ENCODE measurements at regions not wholly inside any gene's neighbourhood (a gene's known extent, or its start where the extent isn't known, plus 50 kb on each side); places are given as distances from the start of the nearest gene placed in this dataset.

DNA sequence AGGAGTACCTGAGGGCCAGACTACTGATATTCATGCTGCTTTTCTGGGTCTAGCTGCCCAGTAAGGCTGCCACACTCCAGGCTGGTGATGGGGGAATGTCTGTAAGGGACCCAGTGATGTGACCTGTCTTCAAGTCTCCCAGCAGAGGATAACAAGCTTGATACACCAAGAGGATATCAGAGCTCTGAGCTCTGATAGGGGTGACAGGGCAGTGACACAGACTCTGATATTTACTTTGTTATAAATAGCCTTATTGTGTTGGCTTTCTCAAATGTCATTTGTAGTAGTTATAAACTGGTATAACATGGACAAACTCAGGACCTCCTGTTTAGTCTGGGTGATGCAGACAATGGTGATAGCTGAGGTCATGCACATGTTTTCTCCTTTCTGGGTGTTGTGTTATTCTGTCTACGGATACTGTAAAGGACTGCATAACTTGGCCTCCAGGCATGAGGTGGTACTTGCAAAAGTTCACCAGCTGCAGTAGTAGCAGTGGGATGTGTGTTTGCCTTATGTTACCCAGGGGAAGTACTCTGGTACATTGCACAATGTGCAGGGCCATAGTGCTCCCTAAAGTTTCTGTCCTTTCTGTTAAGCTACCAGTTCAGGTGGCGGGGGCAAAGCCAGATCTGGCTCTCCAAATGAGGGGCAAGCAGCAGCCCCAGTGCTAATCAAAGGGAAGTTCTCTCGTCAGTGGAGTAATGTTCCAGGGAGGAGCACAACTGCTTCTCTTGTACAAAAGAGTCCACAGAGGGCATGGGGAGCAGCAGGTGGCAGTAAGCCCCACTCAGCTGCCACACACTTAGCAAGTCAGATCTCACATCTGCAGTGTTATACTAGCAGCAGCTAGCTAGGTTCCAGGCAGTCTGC is 812.2 kb downstream of the JRKL start:
- no peak for DNase-seq

DNA sequence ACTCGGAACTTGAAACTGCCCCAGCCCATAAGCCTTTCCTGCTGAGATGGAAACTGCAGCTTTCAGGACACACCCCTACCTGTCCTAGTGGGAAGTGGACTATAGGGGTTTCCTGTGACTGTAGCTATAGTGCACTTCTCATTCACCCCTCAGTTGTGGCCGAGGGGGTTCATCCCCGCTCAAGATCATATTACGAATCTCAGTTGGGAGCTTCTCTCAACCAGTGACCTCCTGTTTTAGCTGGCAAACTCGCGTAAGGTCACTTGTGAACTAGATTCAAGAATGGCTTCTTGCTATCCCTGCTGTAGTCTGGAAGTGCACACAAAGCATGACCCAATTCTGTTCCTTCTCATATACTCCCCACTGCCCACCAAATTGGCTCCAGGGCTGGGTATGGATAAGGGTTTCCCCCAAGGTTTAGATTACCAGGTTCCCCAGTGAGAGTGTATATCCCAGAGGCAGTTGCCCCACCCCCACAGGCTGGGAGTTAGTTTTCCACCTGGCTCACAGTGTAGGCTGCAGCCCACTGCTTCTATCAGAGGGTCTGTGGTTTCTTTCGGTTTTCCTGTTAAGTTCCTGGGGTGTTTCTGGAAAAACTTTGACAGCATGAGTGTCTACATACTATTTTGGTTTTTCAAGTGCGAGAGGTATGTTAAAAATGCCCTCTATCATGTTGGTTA is 812.9 kb downstream of the JRKL start:
- DNase-seq = no peak

DNA sequence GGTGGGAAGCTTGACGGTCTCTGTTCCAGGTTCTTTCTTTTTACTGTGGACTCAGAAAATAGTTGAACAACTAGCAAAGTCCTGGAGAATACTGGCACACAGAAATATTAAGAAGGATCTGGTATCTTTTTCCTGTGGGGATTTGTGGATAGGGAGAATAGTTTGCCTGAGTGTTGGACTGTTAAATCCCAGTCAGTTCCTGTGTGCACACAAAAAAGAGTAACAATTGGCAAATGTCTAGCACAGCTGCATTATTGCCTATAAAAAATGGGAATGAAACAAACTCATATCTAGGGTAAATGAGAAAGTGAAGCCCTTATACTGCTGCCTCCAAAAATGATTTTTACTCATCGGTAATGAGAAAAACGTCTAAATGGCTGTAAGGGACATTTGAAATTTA is 828.2 kb downstream of the JRKL start:
- DNase-seq = no peak

DNA sequence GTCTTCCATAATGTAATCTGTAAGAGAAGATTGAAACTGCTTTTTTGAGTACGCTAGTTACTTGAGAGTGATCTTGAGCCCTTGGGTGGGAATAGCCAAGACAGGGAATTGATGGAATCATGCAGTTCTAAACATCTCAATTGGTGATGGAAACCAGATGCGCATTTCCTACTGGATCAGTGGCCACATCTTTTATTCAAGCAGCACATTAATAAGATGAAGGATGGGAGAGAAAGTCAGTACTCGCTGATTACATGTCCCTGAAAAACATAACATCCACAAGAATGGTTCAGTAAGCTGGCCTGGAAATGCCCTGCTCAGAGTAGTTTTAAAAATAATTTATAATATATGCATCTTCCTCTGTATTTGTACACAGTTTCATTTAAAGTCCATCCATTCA is 833.8 kb downstream of the JRKL start:
- no peak for DNase-seq

DNA sequence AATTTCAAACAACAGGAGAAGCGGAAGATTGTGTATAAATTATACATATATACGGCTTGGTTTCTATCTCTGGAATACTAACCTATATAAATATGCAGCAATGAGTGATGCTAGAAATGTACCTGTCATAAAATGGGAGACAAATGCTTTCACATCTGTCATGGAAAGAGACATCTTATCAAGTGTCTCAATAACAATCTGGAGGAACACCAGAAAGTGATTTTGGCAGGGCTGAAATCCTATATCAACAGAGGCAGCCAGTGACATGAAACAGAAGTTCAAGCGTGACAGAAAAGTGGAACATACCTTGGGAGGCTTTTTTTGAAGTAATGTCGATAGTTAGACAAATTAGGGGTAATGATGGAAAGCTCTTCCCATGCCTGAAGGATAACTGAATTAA is 834.6 kb downstream of the JRKL start:
- DNase-seq = no peak

DNA sequence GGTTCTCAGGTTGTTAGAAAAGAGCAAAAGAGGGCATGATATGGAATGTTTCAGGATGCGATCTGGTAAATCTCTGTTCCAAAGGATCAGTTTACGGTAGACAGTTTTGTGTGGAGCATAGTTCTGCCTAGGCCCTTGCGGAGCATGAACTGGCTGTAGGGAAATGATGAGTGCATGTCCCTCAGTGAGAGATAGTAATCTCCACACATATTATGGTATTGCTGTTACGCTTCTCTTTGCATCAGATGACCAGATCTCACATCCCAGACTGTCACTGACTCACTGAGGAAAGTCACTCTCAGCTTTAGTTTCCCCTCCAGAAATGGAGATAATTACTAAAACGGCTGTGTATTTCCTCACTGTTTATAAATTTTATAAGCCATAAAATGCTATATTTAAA is 836.0 kb downstream of the JRKL start:
- no peak for DNase-seq

DNA sequence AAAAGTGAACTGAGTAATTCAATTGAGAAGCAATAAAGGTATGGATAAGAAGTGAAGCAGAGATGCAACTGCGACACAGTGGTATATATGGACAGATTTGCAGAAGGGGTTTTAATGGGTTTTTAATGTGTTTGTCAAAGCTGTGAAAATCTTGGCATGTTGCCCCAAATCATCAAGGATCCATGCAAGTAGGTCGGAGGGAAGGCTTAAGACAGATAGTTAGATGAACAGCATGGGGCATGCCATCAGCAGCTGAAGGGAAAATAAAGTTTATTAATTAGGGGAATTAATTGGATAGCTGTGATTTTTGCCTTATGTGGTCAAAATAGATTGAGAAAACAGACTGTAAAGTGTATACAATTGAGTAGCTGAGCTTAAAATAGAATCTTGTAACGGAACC is 840.1 kb downstream of the JRKL start:
- no peak for DNase-seq

DNA sequence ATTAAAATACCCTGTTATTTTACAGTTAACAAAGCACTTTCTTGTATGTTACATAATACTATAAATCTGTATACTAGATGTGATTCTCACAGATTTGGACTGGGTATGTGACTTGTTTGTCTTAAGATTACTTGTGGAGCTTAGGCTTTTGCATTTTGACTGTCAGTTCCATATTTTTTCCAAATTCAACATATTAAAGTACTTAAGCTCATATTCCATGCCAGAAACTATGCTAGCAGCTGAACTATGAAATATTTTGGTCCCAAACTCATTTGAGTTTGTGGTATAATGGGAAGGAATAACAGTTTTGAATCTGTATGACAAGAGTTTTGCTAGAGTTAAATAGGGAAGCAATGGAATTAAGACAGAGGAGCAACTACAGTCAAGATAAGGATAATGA is 841.4 kb downstream of the JRKL start:
- DNase-seq = no peak

DNA sequence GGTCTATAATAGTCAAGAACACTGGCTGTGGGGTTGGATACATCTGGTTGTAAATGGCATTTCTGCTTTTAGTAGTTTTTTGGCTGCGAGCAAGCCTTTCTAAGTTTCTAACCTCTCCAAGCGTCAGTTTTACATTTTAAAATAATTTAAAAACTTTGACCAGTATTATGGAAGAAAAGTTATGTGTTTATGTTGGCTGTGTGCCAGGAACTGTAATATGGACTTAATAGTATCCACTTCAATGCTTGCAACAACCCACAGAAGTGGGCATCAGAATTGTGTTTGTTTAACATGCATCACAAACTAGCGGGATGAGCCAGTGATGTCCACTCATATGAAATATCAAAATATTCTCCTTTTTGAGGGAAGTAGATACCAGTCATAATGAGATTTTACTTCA is 844.2 kb downstream of the JRKL start:
- no peak for DNase-seq

DNA sequence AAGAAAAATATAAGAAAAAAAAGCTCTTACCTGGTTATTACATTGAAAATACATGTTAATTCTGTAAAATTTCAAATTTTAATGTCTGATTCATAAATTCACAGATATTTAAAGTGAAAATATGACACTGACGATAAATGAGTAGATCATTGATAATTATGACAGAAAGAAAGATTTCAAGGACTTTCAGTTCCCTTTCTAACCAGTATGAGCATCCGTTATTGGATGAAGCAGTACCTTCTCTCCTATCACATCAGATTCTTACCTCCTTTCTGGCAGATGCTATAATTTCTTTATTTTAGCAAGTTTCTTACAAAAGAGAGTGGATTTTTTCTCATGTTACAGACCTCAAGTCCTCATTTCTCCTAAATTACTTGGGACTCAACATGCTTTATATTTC is 847.3 kb downstream of the JRKL start:
- no peak for DNase-seq

DNA sequence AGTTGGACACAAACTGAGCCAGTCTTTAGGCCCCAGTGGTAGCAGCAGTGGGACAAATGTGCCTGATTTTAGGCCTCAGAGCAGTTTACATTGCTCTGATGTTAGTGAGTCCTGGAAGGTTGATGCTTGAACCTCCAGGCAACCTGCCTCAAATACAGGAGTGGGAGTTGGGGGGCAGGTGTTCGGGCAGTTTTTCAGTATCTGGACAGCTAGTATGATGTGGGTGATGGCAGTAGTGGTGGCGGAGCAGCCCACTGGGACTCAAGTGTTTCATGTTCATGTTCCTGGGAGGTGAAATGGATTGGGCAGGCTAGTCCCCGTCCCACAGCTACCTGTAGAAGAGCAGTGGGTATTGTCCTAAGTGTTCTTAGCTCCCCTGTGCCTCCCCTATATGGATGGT is 857.8 kb downstream of the JRKL start:
- no peak for DNase-seq

DNA sequence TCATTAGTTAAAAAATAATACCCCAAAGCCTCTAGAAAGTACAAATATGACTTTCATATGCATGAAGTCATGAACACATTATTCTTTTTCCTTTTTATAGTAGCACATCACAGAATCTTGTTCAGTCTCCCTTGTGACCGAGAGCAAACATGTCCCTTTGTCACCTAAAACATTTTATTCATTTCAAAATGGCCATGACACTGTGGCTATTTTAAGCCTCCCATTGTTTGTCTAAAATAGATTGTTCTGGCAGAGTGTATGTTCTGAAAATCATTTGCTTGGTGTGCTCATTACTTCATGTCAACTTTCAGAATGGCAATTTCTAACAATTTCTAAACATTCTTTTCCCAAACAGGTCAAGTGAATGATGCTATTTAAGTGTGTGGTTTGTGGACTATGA is 865.0 kb downstream of the JRKL start:
- DNase-seq = no peak

DNA sequence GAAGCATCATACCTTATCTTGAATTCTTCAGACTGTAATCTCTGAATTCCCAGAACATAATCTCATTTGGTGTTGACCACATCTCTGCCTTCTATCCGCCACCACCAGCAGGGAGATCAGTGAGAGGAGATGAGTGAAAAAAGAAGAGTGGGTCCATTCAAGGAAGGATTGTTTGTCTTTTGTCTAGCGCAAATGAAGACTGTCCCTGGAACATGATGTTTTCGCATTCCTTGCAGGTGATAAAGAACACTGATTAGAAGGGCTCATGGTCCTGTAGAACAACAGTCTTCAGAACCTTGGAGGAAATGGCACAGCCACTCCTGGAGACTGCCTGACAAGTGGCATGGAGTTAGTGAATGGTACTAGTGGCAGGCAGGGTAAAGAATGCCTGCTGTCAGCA is 869.6 kb downstream of the JRKL start:
- no peak for DNase-seq

DNA sequence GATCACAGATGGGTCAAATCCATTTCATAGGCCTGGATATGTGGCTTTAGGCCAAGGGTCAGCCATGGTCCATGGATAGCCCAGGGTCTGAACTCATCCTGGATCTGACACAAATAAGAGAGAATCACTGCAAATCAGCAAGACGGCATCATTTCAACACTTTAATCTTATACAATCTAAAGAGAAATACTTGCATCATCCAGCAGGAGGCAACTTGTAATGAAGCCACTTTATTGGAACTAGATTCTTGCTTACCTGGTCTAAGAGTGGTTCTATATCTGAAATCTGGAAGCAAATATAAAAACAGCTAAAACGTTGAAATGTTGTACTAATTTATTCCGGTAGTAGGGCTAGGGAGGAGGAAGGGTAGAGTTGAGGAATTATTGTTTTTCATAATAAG is 870.1 kb downstream of the JRKL start:
- no peak for DNase-seq

DNA sequence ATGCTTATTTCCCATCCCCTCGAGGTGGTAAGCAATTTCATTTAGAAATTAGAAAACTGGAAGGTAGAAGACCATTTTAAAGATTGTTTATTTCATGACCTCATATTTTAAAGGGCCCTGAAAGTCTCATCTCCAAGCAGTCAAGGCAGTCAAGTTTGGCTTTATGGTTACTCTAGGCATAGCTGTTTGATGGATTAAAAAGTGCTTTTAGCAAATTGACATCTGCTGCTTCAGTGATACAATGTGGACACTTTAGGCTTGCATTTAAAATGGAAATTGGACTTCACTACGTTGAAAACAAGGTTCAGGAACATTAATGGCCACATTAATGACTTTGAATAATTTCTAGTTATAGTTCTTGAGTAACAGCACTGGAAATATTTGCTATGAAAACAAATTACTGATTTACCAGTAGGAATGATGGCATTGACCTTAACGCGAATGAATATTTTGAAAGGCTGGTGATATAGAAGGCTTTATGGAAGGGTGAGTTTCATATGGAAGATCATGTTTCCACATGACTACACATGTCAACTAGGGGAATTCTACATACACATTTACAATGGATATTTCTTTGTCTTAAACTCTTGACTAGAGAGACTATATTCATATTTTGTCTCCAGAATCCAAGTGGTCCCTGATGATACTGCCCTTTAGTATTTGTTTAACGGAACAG is 873.5 kb downstream of the JRKL start:
- DNase-seq = no peak

DNA sequence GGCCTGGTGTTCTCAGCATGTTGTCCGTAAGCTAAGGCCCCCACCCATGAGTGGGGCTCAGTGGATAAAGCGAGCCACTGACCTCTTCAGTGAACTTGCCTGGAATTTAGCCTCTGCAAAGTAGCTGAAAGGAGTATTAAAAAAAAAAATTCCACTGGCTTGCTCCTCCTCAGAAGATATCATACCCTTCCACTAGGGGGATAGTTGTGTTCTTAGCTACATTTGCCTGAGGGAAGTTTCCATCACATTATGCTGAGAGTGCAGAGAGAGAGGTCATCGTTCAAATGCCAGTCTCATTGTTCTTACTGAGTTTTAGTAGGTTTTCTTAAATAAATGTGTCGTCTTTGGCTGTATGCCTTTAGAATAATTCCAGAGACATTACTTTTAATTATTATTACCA is 879.7 kb downstream of the JRKL start:
- DNase-seq = no peak

DNA sequence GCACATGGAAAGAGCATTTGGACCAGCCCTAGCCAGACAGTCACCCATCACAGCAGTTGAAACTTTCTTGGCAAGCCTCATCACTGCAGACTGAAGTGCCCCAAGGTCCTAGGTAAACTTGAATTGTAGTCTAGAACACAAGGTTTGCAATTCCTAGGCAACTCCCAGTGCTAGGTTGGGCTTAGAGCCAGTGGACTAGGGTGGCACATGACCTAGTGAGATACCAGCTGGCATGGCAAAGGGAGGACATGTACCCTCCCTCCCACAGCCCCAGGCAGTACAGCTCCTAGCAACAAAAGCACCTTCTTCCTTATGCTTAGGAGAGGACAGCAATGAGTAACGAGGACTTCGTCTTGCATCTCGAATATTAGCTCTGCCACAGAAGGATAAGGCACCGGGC is 889.5 kb downstream of the JRKL start:
- no peak for DNase-seq

DNA sequence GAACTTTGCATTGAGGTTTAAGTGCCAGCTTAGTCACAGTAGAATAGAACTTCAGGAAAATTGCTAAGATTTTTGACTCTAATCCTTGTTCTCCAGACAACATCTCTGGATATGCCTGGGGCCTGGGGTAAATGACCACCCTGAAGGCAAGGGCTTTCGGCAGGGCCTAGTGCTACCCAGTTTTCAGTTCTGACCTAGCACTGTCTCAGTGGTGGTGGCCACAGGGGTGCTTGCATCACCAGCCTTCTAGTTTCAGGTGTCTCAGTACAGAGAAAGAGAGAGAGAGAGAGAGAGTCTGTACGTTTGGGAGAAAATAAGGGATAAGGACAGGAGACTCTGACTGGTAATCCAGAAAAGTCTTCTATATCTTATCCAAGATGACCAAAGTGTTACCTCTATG is 890.5 kb downstream of the JRKL start:
- DNase-seq = no peak

DNA sequence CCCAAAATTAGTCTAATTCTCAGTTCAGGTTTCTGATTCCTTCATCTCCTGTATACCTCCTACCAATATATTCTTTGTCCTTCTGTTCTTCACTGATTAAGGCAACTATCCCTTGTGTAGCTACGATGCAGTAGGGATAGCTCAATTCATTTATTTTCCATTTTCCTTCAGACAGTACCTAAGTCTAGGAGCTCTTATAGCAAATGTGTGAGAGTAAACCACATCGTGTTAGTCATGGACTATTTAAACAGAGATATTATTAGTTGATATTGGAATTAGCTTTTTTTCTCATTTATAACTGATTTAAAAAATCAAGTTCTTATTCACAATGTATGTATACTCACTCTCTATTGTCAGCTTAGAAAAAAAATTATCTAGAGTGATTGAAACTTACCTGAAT is 900.0 kb downstream of the JRKL start:
- DNase-seq = no peak

DNA sequence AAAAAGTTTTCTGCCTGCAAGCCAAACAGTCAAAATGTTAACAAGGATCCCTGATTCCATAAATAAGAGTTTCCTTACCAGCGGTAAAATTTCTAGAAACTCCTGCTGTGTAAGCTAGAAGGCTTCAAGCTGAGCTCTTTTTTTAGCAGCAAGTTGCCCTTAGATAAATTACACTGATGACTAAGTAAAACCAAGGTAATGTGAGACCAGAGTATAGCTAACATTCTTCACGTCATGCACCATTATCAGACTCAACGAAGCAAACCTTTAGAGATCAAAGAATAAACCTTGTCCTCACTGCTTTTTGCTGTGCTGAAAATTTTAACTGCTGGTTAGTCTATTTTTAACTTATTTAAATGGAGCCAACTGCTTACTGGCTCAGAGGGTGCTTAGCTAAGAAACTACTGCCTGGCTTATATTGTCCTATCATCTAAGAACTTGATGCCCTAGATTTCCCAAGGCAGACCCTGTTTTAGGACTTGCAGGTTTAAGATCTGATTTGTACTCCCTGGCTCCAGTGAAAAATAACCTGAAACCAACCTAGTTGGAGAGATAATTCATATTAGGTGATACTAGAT is 900.7 kb downstream of the JRKL start:
- DNase-seq = no peak

DNA sequence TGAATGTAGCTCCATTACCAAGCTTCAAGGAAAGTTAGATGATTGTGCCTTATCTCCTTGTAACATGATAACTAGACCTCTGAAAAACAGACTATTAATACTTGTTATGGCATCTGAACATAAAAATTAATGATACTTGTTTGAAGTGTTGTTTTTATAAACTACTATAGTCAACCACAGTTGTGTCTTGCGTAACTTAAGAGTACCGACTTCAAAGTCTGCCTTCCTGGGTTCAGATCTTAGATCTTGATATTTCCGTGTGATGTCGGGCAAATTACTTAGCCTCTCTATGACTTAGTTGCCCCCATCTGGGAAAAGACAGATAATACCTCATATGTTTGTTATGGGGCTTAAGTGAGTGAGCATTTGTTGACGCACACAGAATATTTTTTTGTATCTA is 906.5 kb downstream of the JRKL start:
- DNase-seq = no peak

DNA sequence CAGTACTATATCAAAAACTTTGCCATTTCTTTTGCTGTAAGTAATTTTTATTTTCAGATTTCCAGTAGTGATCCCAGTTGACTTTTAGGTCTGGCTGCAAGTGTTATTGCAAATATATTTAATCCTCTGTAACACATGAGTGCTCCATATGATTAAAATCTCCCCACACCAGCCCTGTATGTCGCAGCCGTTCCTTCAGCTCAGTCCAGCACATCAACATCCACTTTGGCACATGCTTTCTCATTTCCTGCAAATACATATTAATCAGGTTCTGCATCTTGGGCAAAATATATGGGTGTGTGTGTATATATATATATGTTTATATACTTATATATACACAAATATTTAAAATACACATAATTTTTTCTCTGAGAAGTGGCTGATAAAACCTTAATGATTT is 919.5 kb downstream of the JRKL start:
- DNase-seq = no peak

DNA sequence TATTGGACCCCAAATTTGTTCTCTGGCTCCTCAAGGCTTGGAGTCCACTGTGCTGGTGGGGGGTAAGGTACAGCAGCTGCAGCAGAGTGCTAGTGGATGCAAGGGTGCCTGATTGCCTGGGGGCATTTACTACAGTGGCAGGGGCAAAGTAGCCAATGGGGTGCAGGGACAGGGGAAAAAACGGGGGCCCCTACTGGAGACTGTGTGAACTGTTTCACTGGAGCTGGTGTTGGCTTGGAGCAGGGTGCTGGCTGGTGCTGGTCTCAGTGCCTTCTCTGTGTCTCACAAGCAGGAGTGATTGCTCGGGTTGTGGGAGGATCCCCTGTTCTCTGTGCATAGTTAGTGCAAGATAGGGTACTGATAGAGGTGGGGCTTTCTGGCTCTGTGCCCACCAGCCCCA is 935.9 kb downstream of the JRKL start:
- DNase-seq = no peak

DNA sequence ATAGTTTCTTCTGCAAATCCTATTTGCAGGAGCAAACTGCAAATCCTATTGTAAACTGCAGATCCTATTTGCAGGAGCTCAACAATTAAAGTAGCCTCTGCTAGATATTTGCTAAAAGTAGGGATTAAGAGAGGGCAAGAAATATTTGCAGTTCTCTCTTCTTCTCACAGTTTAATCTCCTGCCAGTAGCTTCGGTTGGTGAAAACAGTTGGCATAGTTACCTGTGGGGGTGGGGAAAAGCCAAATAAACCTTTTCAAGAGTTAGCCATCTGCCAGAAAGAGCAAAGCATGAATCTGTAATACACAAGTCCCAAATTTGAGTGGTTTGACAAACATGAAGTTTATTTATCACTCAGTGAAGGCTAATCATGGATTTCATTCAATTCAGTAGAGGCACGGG is 942.5 kb downstream of the JRKL start:
- DNase-seq = no peak

All from hippocampal formation (tissue), 2 donors.